Suprapubic skin (tissue), 4 donors: ENCODE measurements at regions not wholly inside any gene's neighbourhood (a gene's known extent, or its start where the extent isn't known, plus 50 kb on each side); places are given as distances from the start of the nearest gene placed in this dataset.

Experiments used
- CTCF ChIP-seq, 2 donors: fragments of 200-600 bp in 1 of 2; fragments of 450-650 bp in 1 of 2; sonication (generic) in 1 of 2; IDR thresholded peaks; one replicate each; pipeline ENCODE4 v1.5.1; 2016 to 2019; ENCODE audit warnings: antibody characterized with exemption in 2 of 2, mild to moderate bottlenecking in 1 of 2, moderate library complexity in 1 of 2
- POLR2A ChIP-seq, 2 donors: fragments of 450-650 bp; IDR thresholded peaks; one replicate each; pipeline ENCODE4 v1.6.1; 2017; ENCODE audit warnings: antibody characterized with exemption in 2 of 2, mild to moderate bottlenecking in 2 of 2, moderate library complexity in 2 of 2
- POLR2AphosphoS5 ChIP-seq, 3 donors: sonication (generic); formaldehyde crosslinking; IDR thresholded peaks; one replicate each; pipeline ENCODE4 v1.6.1; 2017; ENCODE audit warnings: antibody characterized with exemption in 3 of 3

- TF ChIP-seq CTCF (IDR thresholded peaks at IDR 0.05) (no peak), POLR2A (IDR thresholded peaks at IDR 0.05) (no peak), POLR2AphosphoS5 (IDR thresholded peaks at IDR 0.05) (no peak)
Observed at GRCh38 chr1:29934255-29934772, 698.0 kb downstream of the PTPRU start.
